ENCODE measurements at regions not wholly inside any gene's neighbourhood (a gene's known extent, or its start where the extent isn't known, plus 50 kb on each side); places are given as distances from the start of the nearest gene placed in this dataset.

DNA sequence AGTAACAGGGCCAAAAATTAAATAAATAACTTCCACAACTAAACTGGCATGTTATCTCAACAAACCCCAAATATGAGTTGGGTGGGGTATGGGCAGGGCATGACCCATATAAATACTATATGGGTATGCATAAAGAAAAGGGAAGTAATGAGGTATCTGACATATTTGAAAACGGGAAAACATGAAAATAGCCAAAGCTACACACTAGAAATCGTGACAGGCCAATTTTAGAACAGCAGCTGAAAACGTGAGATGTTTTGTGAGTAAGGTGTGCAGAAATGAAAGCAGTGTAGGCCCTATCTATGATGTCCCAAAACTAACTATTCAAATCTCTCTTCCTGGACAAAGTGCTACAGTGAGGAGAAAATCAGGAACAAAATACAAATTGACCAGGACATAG, 537.9 kb upstream of the NR5A2 start:
- no peaks in the 10 kb centered on the region for H4K20me1 ChIP-seq (ENCODE audit: insufficient read depth, low read length)
- ChIA-PET CTCF (ENCODE audit: low intra/inter-chr PET ratio, low total read pairs) (no interaction called here), POLR2A (no interaction called here)
- DNase-seq (ENCODE audit: low spot score) (no peak), FAIRE-seq (no peak), ATAC-seq (no peak)
- H3K27ac ChIP-seq (ENCODE audit: extremely low read length, insufficient read depth, low read length): no peak overlapping the region
- TF ChIP-seq GLI4 (CRISPR knock-in tag; IDR thresholded peaks at IDR 0.05; ENCODE audit: borderline replicate concordance) (no peak), ZFP82 (CRISPR knock-in tag; IDR thresholded peaks at IDR 0.05; ENCODE audit: borderline replicate concordance) (no peak), YEATS2 (CRISPR knock-in tag; IDR thresholded peaks at IDR 0.05; ENCODE audit: borderline replicate concordance) (no peak), MXI1 (IDR thresholded peaks at IDR 0.05; ENCODE audit: borderline replicate concordance, low read depth, low read length) (no peak), ZNF282 (IDR thresholded peaks at IDR 0.05; ENCODE audit: partially characterized antibody) (no peak), ONECUT2 (CRISPR knock-in tag; IDR thresholded peaks at IDR 0.05) (no peak), THYN1 (CRISPR knock-in tag; IDR thresholded peaks at IDR 0.05; ENCODE audit: borderline replicate concordance, low read depth) (no peak), ZNF549 (CRISPR knock-in tag; IDR thresholded peaks at IDR 0.05) (no peak)
- TF ChIP-seq, protein P1, sequence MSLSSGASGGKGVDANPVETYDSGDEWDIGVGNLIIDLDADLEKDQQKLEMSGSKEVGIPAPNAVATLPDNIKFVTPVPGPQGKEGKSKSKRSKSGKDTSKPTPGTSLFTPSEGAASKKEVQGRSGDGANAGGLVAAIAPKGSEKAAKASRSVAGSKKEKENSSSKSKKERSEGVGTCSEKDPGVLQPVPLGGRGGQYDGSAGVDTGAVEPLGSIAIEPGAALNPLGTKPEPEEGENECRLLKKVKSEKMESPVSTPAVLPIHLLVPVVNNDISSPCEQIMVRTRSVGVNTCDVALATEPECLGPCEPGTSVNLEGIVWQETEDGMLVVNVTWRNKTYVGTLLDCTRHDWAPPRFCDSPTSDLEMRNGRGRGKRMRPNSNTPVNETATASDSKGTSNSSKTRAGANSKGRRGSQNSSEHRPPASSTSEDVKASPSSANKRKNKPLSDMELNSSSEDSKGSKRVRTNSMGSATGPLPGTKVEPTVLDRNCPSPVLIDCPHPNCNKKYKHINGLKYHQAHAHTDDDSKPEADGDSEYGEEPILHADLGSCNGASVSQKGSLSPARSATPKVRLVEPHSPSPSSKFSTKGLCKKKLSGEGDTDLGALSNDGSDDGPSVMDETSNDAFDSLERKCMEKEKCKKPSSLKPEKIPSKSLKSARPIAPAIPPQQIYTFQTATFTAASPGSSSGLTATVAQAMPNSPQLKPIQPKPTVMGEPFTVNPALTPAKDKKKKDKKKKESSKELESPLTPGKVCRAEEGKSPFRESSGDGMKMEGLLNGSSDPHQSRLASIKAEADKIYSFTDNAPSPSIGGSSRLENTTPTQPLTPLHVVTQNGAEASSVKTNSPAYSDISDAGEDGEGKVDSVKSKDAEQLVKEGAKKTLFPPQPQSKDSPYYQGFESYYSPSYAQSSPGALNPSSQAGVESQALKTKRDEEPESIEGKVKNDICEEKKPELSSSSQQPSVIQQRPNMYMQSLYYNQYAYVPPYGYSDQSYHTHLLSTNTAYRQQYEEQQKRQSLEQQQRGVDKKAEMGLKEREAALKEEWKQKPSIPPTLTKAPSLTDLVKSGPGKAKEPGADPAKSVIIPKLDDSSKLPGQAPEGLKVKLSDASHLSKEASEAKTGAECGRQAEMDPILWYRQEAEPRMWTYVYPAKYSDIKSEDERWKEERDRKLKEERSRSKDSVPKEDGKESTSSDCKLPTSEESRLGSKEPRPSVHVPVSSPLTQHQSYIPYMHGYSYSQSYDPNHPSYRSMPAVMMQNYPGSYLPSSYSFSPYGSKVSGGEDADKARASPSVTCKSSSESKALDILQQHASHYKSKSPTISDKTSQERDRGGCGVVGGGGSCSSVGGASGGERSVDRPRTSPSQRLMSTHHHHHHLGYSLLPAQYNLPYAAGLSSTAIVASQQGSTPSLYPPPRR (CRISPR knock-in tag; IDR thresholded peaks at IDR 0.05; ENCODE audit: borderline replicate concordance): no peak
- intact Hi-C loops (cut with micrococcal nuclease; ENCODE audit: unreplicated experiment) (no loop called here), in situ Hi-C loops (cut with HindIII; ENCODE audit: extremely low pct_ligation_motif_present, low pct_unique_long_range_greater_than_20kb) (no loop called here)
- no peak overlapping the region for H3K9ac ChIP-seq (ENCODE audit: insufficient read depth, low read depth, low read length)
- H3K79me2 ChIP-seq (ENCODE audit: insufficient read depth, low read length): no peaks in the 10 kb centered on the region
- H3K4me3 ChIP-seq (replicated peaks in 1 of 3; ENCODE audit: insufficient read depth in 1 of 3, low read depth in 2 of 3, low read length in 3 of 3): no peak overlapping the region
- H3K9me3 ChIP-seq (ENCODE audit: low read length): peaks cover 37% of the 10 kb centered on the region
- no peaks in the 10 kb centered on the region for H3K27me3 ChIP-seq (ENCODE audit: control insufficient read depth in 1 of 2, insufficient read depth in 2 of 2, low read length in 2 of 2)
- no peak overlapping the region for H2AFZ ChIP-seq (ENCODE audit: low read length)
- 0% methylated on average over 3 of the region's 3 CpGs for WGBS (ENCODE audit: low lambda C conversion rate)
- no TSS peak for BruUV-seq (replicated peaks)
- no peaks in the 10 kb centered on the region for H3K36me3 ChIP-seq (replicated peaks in 1 of 2; ENCODE audit: control insufficient read depth in 1 of 2, insufficient read depth in 2 of 2, low read length in 2 of 2)
- no peak overlapping the region for H3K4me2 ChIP-seq (ENCODE audit: low read depth, low read length)
- H3K4me1 ChIP-seq (ENCODE audit: insufficient read depth, low read length): no peaks in the 10 kb centered on the region
